ENCODE measurements at regions not wholly inside any gene's neighbourhood (a gene's known extent, or its start where the extent isn't known, plus 50 kb on each side); places are given as distances from the start of the nearest gene placed in this dataset.
A peak's percentile ranks its signal among the peaks of the same experiment; 100 is the strongest.
"Not testable (repeated sequence)": the region's sequence is repeated elsewhere in the genome, so short reads cannot be mapped to it uniquely, and the experiment has no call there.

GRCh38 chr5:21613971-21614488 lies 1239.1 kb downstream of the CDH12 start:
- no peak for DNase-seq (ENCODE audit: low read depth)

- no peak for DNase-seq (ENCODE audit: low read depth)
Measured at GRCh38 chr5:21603796-21604195, 1249.3 kb downstream of the CDH12 start.

DNA sequence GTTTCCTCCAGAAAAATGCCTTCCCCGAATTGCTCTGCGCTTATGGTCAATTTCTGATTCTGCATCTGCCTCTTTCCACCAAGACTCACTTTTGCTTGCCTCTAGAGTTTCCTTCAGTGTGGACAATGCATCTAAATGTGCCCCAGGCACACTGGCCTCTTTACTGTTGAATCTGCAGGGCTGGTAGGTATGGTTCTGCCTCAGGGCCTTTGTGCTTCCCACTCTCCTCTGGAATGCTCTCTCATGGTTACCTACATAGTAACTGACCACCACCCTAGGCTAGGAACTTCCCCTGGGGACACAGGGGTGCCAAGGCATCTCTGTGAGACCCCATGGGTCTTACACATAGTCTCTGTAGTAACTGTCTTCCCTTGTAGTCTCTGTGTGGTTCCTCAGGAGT lies 1258.6 kb downstream of the CDH12 start:
- no peak for DNase-seq (ENCODE audit: low read depth)

- no peak for DNase-seq (ENCODE audit: low read depth)
Measured at GRCh38 chr5:21593261-21593660, 1259.9 kb downstream of the CDH12 start.

DNA sequence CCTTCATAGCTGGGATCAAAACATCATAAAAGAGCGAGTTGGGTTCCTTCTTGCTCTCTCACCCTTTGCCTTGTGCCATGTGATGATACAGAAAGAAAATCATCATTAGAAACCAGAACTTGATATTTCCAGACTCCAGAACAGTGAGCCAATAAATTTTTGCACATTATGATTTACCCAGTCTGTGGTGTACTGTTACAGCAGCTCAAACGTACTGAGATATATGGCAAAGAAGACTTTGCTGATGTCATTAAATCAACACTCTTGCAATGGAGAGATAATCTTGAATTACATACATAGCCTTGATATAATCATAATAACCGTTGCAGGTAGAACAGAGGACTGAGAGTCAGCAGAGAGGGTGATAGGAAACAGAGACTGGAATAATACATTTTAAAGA lies 1271.6 kb downstream of the CDH12 start:
- no peak for DNase-seq (ENCODE audit: low read depth)

DNA sequence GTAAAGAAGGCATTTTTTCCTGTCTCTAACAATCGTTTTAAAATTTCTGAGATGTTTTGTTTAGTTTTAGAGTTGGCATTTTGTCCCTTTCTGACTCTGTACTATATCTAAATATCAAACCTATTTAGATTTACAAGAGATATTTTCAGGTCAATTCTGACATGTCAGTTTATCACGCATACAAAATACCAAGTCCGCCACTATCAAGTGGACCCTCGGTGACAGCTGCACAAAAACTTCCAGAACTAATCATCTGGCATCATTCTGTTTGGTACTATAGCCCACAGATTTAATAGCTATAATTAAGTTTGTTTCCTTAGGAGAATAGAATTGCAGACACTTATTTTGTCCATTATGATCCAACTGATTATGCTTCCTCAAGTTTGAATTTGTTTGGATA lies 1278.2 kb downstream of the CDH12 start:
- DNase-seq (ENCODE audit: low read depth) = no peak

DNA sequence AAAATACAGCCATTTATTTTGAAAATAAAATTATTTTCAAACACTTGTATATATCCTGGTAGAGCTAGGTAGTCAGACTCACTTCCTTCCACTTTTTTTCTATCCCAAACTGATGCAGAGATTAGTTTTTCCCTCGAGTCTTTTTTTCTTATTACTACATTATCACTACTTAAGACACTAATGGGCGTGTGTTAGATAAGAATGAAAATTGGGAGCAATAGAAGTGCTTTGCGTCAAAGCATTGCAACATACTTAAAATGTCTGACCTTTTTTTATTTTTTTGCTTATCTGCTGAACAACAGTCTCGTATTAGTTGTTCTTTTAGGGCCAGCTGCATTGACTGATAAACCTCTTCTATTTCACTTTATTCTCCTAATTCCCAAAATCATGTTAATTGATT lies 1278.7 kb downstream of the CDH12 start:
- no peak for DNase-seq (ENCODE audit: low read depth)

DNA sequence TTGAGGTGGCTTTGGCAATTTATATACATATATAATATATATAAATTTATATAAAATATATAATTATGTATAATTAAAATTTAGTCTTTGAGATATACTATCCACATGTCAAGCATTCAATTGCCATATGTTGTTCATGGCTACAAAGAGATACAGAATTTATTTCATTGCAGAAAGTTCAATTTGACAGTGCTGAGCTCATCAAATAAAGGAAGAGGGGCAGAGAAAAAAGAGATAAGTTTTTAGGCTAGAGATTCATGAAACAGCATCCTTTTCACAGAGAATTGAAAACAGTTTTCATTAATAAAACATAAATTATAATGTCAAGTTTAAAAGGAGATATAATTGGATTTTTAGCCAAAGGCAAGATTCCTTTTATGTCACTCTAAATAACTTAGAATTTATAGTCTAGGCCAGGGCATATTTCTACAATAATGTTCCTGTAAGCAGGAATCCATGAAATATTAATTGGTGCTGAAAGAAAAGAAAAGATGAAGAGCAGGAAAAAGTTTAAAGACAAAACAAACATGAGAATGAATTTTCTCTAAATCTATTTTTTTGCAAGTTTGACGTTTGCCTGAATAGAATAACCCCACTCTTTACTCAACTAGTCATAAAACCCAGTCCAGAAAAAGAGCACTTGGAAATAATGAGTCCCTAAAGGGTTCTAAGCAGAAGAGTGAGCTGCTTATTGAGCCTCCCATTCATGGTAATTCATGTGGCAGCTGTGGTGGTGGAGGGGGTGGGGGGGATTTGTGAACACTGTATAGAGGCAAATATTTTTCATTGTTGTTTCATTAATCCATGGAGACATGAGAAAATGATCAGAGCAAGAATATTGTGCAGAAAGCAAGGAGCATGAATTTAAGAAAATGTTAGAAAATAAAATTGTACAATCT lies 1279.5 kb downstream of the CDH12 start:
- no peak for DNase-seq (ENCODE audit: low read depth)

- DNase-seq (ENCODE audit: low read depth) = not testable (repeated sequence)
Measured at GRCh38 chr5:21571196-21571595, 1281.9 kb downstream of the CDH12 start.

DNA sequence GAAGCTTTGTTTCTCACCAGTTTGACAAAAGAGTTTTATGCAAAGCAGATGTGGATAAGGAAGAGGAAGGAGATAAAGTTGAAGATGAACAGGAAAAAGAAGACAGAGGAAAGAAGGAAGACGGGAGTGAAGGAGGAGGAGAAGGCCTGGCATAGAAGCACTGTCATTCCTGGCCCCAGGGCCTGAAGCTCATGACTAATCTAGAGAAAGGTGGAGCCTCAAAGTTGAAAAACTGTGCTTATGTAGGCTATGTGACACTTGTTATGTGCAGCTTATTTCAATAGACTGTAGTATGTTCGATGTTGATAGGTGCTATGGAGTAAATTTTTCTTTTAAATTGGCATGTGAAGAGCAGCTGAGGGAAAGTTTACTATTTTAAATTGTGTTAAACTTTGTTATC lies 1294.0 kb downstream of the CDH12 start:
- not testable (repeated sequence) for DNase-seq (ENCODE audit: low read depth)

DNA sequence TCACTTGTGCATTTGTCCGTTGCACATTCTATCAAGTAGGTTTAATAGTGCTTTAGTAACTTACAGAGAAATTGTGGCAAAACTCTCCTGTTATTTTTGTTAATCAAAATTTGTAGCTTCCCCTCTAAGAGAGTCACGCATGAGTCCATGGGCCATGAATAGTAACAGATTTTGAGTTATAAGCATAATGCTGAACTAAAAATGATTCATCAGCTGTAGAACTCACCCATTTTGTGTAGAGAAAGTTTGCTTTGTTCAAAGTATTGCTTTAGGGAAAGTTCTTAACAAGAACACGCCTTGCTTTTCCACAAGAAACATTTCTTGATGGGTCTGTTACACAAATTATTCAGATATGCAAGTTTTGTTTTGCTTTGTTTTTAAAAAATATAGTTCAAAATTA lies 1300.9 kb downstream of the CDH12 start:
- DNase-seq (ENCODE audit: low read depth) = not testable (repeated sequence)

- not testable (repeated sequence) for DNase-seq (ENCODE audit: low read depth)
Measured at GRCh38 chr5:21550916-21551315, 1302.2 kb downstream of the CDH12 start.

GRCh38 chr5:21547656-21548055 lies 1305.5 kb downstream of the CDH12 start:
- DNase-seq (ENCODE audit: low read depth) = not testable (repeated sequence)

DNA sequence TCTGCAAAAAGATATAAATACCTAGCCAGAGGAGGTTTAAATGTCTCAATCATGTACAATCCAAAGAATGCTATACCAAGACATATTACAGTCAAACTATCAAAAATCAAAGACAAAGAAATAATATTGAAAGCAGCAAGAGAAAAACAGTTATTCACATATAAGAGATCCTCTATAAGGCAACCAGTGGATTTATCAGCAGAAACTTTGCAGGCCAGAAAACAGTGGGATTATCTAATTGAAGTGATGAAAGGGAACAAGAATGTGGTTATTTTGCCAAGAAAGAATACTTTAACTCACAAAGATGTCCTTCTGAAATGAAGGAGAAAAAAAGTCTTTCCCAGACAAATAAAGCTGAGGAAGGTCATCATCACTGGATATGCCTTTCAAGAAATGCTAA lies 1318.0 kb downstream of the CDH12 start:
- DNase-seq (ENCODE audit: low read depth) = peak; percentile 8

GRCh38 chr5:21521157-21521556 lies 1332.0 kb downstream of the CDH12 start:
- DNase-seq (ENCODE audit: low read depth) = not testable (repeated sequence)

GRCh38 chr5:21496926-21497325 lies 1356.2 kb downstream of the CDH12 start:
- DNase-seq (ENCODE audit: low read depth) = not testable (repeated sequence)

DNA sequence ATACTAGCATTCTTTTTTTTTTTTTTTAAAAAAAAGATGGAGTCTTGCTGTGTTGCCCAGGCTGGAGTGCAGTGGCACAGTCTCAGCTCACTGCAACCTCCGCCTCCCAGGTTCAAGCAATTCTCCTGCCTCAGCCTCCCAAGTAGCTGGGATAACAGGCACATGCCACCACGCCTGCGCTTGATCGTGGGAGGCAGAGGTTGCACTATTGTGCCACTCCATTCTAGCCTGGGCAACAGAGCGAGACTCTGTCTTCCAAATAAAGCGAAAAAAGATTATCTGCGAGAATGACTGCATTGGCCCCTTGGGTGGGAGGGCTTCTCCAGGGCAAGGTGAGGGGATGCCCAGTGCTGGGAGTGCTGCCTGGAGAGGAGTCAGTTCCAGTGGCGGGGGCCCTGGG lies 1357.1 kb downstream of the CDH12 start:
- DNase-seq (ENCODE audit: low read depth) = not testable (repeated sequence)

- not testable (repeated sequence) for DNase-seq (ENCODE audit: low read depth)
Measured at GRCh38 chr5:21495235-21495634, 1357.9 kb downstream of the CDH12 start.

DNA sequence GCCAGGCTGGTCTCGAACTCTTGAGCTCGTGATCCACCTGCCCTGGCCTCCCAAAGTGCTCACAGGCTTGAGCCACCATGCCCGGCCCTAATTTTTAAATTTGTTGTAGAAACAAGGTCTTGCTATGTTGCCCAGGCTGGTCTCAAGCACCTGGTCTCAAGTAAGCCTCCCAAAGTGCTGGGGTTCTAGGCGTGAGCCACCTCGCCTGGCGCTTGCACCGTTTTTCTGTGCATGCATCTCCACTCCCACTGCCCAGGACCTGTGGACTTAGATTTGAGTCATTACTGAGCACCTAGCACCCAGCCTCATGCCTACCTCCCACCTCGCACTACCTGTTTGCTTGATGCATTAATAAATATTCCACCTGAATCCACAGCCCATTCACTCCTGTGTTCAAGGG lies 1359.1 kb downstream of the CDH12 start:
- not testable (repeated sequence) for DNase-seq (ENCODE audit: low read depth)

DNA sequence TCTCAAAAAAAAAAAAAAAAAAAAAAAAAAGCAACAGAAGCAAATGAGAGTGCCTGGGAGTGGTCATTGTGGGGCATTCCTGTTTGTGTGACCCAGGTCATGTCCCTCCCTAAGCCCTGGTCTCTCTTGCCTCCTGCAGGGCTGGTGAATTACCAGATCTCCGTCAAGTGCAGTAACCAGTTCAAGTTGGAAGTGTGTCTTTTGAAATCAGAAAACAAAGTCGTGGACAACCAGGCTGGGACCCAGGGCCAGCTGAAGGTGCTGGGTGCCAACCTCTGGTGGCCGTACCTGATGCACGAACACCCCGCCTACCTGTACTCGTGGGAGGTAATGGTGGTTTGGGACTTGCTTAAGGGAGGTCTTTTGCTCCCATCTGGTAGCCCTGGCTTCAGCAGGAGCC lies 1362.0 kb downstream of the CDH12 start:
- DNase-seq (ENCODE audit: low read depth) = not testable (repeated sequence)

DNA sequence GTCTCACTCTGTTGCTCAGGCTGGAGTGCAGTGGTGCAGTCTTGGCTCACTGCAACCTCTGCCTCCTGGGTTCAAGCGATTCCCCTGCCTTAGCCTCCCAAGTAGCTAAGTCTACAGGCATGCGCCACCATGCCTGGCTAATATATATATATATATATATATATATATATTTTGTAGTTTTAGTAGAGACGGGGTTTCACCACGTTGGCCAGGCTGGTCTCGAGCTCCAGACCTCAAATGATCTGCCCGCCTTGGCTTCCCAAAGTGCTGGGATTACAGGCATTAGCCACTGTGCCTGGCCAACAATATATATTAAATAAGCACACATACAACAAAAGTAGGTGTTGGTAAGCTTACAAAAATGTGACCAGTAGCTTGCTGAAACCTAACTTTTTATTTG lies 1364.3 kb downstream of the CDH12 start:
- DNase-seq (ENCODE audit: low read depth) = not testable (repeated sequence)

DNA sequence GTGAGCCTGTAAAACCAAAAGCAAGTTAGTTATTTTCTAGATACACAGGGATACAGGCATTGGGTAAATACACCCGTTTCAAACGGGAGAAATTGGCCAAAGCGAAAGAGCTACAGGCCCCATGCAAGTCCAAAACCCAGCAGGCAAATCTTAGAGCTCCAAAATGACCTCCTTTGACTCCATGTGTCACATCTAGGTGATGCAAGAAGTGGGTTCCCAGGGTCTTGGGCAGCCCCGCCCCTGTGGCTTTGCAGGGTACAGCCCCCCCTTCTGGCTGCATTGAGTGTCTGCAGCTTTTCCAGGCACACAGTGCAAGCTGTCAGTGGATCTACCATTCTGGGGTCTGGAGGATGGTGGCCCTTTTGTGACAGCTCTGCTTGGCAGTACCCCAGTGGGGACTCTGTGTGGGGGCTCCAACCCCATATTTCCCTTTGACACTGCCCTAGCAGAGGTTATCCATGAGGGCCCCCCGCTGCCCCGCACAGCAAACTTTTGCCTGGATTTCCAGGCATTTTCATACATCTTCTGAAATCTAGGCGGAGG lies 1367.6 kb downstream of the CDH12 start:
- DNase-seq (ENCODE audit: low read depth) = not testable (repeated sequence)

GRCh38 chr5:21484498-21484889 lies 1368.7 kb downstream of the CDH12 start:
- DNase-seq (ENCODE audit: low read depth) = not testable (repeated sequence)

All from GM04503 (cell line).